GM12878 (cell line): ENCODE measurements at regions not wholly inside any gene's neighbourhood (a gene's known extent, or its start where the extent isn't known, plus 50 kb on each side); places are given as distances from the start of the nearest gene placed in this dataset.

Experiments
- ATAC-seq: fragments of 200-7000 bp; cut with Tn5 transposase; 3 replicates; pipeline ENCODE4 v1.9.1; 2020; ENCODE audit warnings: mild to moderate bottlenecking, moderate library complexity
- BruUV-seq: library from RNA; stranded (reverse); fragments of 400-500 nt; replicated peaks from 2 replicates; lab custom pipeline; 2021; lab: Mats Ljungman, UMichigan
- CTCF ChIA-PET: fragments of 300-600 bp; sonication (Branson Sonifier 250); formaldehyde crosslinking; extraction: SDS; loops from one replicate; lab custom pipeline; 2021; ENCODE audit warnings: inconsistent platforms; lab: Yijun Ruan, JAX
- POLR2A ChIA-PET: fragments of 350-600 bp; formaldehyde crosslinking; extraction: SDS; loops from one replicate; lab custom pipeline; 2021; ENCODE audit warnings: inconsistent platforms; lab: Charles Lee
- RAD21 ChIA-PET: fragments of 300-600 bp; sonication (Branson Sonifier 250); formaldehyde crosslinking; loops from one replicate; lab custom pipeline; 2023; ENCODE audit warnings: antibody characterized with exemption; ENCODE audit not compliant: unreplicated experiment; lab: Charles Lee
- SMC1A ChIA-PET: fragments of 300-600 bp; sonication (Branson Sonifier 250); formaldehyde crosslinking; loops from one replicate; lab custom pipeline; 2023; ENCODE audit not compliant: unreplicated experiment, uncharacterized antibody; lab: Charles Lee
- DNase-seq: peaks from one replicate; pipeline ENCODE4 v3.0.0-alpha.2; 2011; ENCODE audit warnings: low read depth, low spot score
- FAIRE-seq: peaks from 3 replicates; lab custom pipeline; 2011; peaks lifted over from hg19 to GRCh38; lab: Jason Lieb, UNC
- H2AFZ ChIP-seq: 2 replicates; pipeline ENCODE4 v1.6.0; 2011; ENCODE audit warnings: low read depth, low read length, control low read depth; ENCODE audit not compliant: control insufficient read depth
- H3K27ac ChIP-seq: 2 replicates; pipeline ENCODE4 v1.5.1; 2011; ENCODE audit warnings: control low read depth; ENCODE audit not compliant: control insufficient read depth, insufficient read depth
- H3K27me3 ChIP-seq, 2 experiments: replicated peaks in 1 of 2; 2 replicates each; pipeline versions ENCODE4 v1.6.0 to v1.6.1; 2011; ENCODE audit warnings: low read length in 1 of 2; ENCODE audit not compliant: control insufficient read depth in 2 of 2, insufficient read depth in 2 of 2
- H3K36me3 ChIP-seq, 2 experiments: 2 replicates each; pipeline ENCODE4 v1.5.1; 2011; ENCODE audit warnings: low read length in 1 of 2; ENCODE audit not compliant: control insufficient read depth in 2 of 2, insufficient read depth in 2 of 2
- H3K4me1 ChIP-seq: 2 replicates; pipeline ENCODE4 v1.6.1; 2011; ENCODE audit warnings: mild to moderate bottlenecking, low read length, moderate library complexity, mixed read lengths; ENCODE audit not compliant: control insufficient read depth, insufficient read depth
- H3K4me2 ChIP-seq: 2 replicates; pipeline ENCODE4 v1.6.0; 2011; ENCODE audit warnings: control low read depth; ENCODE audit not compliant: control insufficient read depth, insufficient read depth
- H3K4me3 ChIP-seq: fragments of 200-600 bp; sonication (generic); 2 replicates; pipeline ENCODE4 v1.5.1; 2016
- H3K79me2 ChIP-seq: 2 replicates; pipeline ENCODE4 v1.6.0; 2011; ENCODE audit warnings: low read length; ENCODE audit not compliant: control insufficient read depth, insufficient read depth
- H3K9ac ChIP-seq: 2 replicates; pipeline ENCODE4 v1.8.0; 2011; ENCODE audit warnings: low read length, control low read depth, mixed read lengths; ENCODE audit not compliant: control insufficient read depth, insufficient read depth
- H3K9me3 ChIP-seq: replicated peaks from 3 replicates; pipeline ENCODE4 v1.5.1; 2011; ENCODE audit warnings: mild to moderate bottlenecking, low read length; ENCODE audit not compliant: control insufficient read depth, insufficient read depth
- H4K20me1 ChIP-seq: 2 replicates; pipeline ENCODE4 v1.6.0; 2011; ENCODE audit not compliant: control insufficient read depth, insufficient read depth
- BACH1 ChIP-seq: fragments of 450-650 bp; IDR thresholded peaks from 2 replicates; pipeline ENCODE4 v1.6.1; 2017; ENCODE audit warnings: mild to moderate bottlenecking, borderline replicate concordance
- BRCA1 ChIP-seq: IDR thresholded peaks from 2 replicates; pipeline ENCODE4 v1.6.1; 2011; ENCODE audit warnings: low read depth, low read length, improper control_type of control experiment
- IRF5 ChIP-seq: fragments of 450-650 bp; IDR thresholded peaks from 2 replicates; pipeline ENCODE4 v1.6.1; 2017; ENCODE audit warnings: borderline replicate concordance
- MTA2 ChIP-seq: fragments of 450-650 bp; IDR thresholded peaks from 2 replicates; pipeline ENCODE4 v1.6.1; 2016; ENCODE audit warnings: low read depth, mild to moderate bottlenecking, moderate library complexity
- NFIC ChIP-seq: IDR thresholded peaks from 2 replicates; pipeline ENCODE4 v1.6.1; 2012; ENCODE audit warnings: low read depth, mild to moderate bottlenecking, inconsistent platforms, low read length, moderate library complexity
- PAX5 ChIP-seq: IDR thresholded peaks from 2 replicates; pipeline ENCODE4 v1.6.1; 2011; ENCODE audit warnings: low read depth, low read length, borderline replicate concordance
- RB1 ChIP-seq: fragments of 450-650 bp; formaldehyde crosslinking; IDR thresholded peaks from 2 replicates; pipeline ENCODE4 v1.6.1; 2017; ENCODE audit warnings: mild to moderate bottlenecking, borderline replicate concordance
- RFX5 ChIP-seq: IDR thresholded peaks from 2 replicates; pipeline ENCODE4 v1.6.1; 2011; ENCODE audit warnings: low read depth, low read length, improper control_type of control experiment
- RUNX3 ChIP-seq: IDR thresholded peaks from 2 replicates; pipeline ENCODE4 v1.6.1; 2012; ENCODE audit warnings: low read length, inconsistent platforms
- SKIL ChIP-seq: fragments of 450-650 bp; IDR thresholded peaks from 2 replicates; pipeline ENCODE4 v1.6.1; 2017; ENCODE audit warnings: mild to moderate bottlenecking, low read depth, inconsistent platforms; ENCODE audit not compliant: poor library complexity, severe bottlenecking
- SP1 ChIP-seq: IDR thresholded peaks from one replicate; pipeline ENCODE4 v1.6.1; 2011; ENCODE audit warnings: low read depth, low read length
- SREBF1 ChIP-seq: IDR thresholded peaks from 2 replicates; pipeline ENCODE4 v1.6.1; 2012; ENCODE audit warnings: mild to moderate bottlenecking, low read length
- SRF ChIP-seq, 2 experiments: IDR thresholded peaks; 2 replicates each; pipeline ENCODE4 v1.6.1; 2011; ENCODE audit warnings: low read depth in 2 of 2, low read length in 2 of 2, mild to moderate bottlenecking in 1 of 2, moderate library complexity in 1 of 2
- STAT1 ChIP-seq: fragments of 450-650 bp; conservative IDR thresholded peaks from 2 replicates; pipeline ENCODE4 v1.6.1; 2014; ENCODE audit warnings: antibody characterized with exemption, mild to moderate bottlenecking
- TAF1 ChIP-seq: IDR thresholded peaks from 2 replicates; pipeline ENCODE4 v1.6.1; 2011; ENCODE audit warnings: mild to moderate bottlenecking, low read depth, low read length, borderline replicate concordance
- TARDBP ChIP-seq: IDR thresholded peaks from 2 replicates; pipeline ENCODE4 v1.6.1; 2016; ENCODE audit warnings: borderline replicate concordance
- WGBS: methylation state at CpG from one replicate; pipeline ENCODE4 v1.1.6; 2016; ENCODE audit warnings: low lambda C conversion rate; ENCODE audit not compliant: insufficient replicate concordance, insufficient coverage; ENCODE audit errors: missing lambda C conversion rate; 5-methylcytosine and 5-hydroxymethylcytosine counted together
- in situ Hi-C: fragments of 300-500 bp; cut with MboI; formaldehyde crosslinking; loops from 9 replicates; pipeline ENCODE4 v1.14.3; 2018; ENCODE audit warnings: mixed read lengths
- intact Hi-C: fragments of 100-400 bp; cut with micrococcal nuclease; formaldehyde crosslinking; loops from one replicate; pipeline ENCODE4 v1.14.2; 2022; ENCODE audit not compliant: unreplicated experiment

- Histone ChIP-seq H3K4me1 (no peaks in the 10 kb centered on the region), H3K36me3 (no peaks in the 10 kb centered on the region), H3K27ac (no peak overlapping the region), H3K9me3 (no peaks in the 10 kb centered on the region), H3K79me2 (no peaks in the 10 kb centered on the region), H3K27me3 (no peaks in the 10 kb centered on the region), H3K4me2 (no peak overlapping the region), H2AFZ (no peak overlapping the region), H4K20me1 (no peaks in the 10 kb centered on the region), H3K4me3 (no peak overlapping the region), H3K9ac (no peak overlapping the region)
- FAIRE-seq (peak; percentile 38), ATAC-seq (no peak), DNase-seq (no peak)
- POLR2A ChIA-PET, result no interaction called here
- no TSS peak for BruUV-seq
- in situ Hi-C loops (no loop called here), intact Hi-C loops (no loop called here)
- SMC1A ChIA-PET, result interaction anchor here (2.0 kb wide), 1 partner anchor 9 kb away, joined by 6 read pairs; no protein-coding TSS in a partner anchor
- CTCF ChIA-PET, result no interaction called here
- peak; percentile 58 for TF ChIP-seq RUNX3
- no peak for TF ChIP-seq IRF5
- RAD21 ChIA-PET, result no interaction called here
- WGBS, result 38% methylated on average over 1 of the region's 1 CpG
These were observed 305.1 kb upstream of the SGCD start for GRCh38 chr5:156021866-156022265.

GRCh38 chr5:156025656-156026055 lies 301.3 kb upstream of the SGCD start:
- in situ Hi-C loops, result no loop called here
- H3K79me2 ChIP-seq, result no peaks in the 10 kb centered on the region
- ChIA-PET POLR2A (no interaction called here), SMC1A (no interaction called here), RAD21 (no interaction called here), CTCF (no interaction called here)
- H3K4me1 ChIP-seq, result no peaks in the 10 kb centered on the region
- ATAC-seq, result no peak
- intact Hi-C loops, result no loop called here
- H3K27me3 ChIP-seq, result no peaks in the 10 kb centered on the region
- H4K20me1 ChIP-seq, result no peaks in the 10 kb centered on the region
- BruUV-seq, result no TSS peak
- DNase-seq, result no peak
- H3K27ac ChIP-seq, result no peak overlapping the region
- H2AFZ ChIP-seq, result no peak overlapping the region
- H3K4me2 ChIP-seq, result no peak overlapping the region
- H3K4me3 ChIP-seq, result no peak overlapping the region
- H3K9ac ChIP-seq, result no peak overlapping the region
- H3K36me3 ChIP-seq, result no peaks in the 10 kb centered on the region
- no peaks in the 10 kb centered on the region for H3K9me3 ChIP-seq
- FAIRE-seq, result no peak
- 0% methylated on average over 1 of the region's 1 CpG for WGBS
- TF ChIP-seq BRCA1 (no peak), RB1 (no peak), RFX5 (no peak), SP1 (no peak), PAX5 (no peak), BACH1 (no peak), SRF (IDR thresholded peaks at IDR 0.05; ENCODE audit: low read depth in 2 of 2, low read length in 2 of 2) (no peak), SKIL (no peak), TAF1 (no peak), NFIC (no peak), MTA2 (no peak), TARDBP (no peak), STAT1 (no peak), SREBF1 (no peak)
